WERI-Rb-1 (cell line): ENCODE measurements at regions not wholly inside any gene's neighbourhood (a gene's known extent, or its start where the extent isn't known, plus 50 kb on each side); places are given as distances from the start of the nearest gene placed in this dataset.
"Not testable (repeated sequence)": the region's sequence is repeated elsewhere in the genome, so short reads cannot be mapped to it uniquely, and the experiment has no call there.

ENCODE experiments used
- DNase-seq: peaks from one replicate; pipeline ENCODE4 v3.0.0-alpha.2; 2020
- H3K27ac ChIP-seq: fragments of 250-450 bp; sonication (Bioruptor Pico); 2 replicates; pipeline ENCODE4 v1.5.1; 2020; ENCODE audit warnings: mild to moderate bottlenecking, moderate library complexity
- H3K27me3 ChIP-seq: fragments of 250-450 bp; sonication (Bioruptor Pico); 2 replicates; pipeline ENCODE4 v1.5.1; 2021; ENCODE audit warnings: mild to moderate bottlenecking, low read depth, moderate library complexity; ENCODE audit not compliant: insufficient read depth, severe bottlenecking
- H3K36me3 ChIP-seq: fragments of 250-450 bp; sonication (Bioruptor Pico); 2 replicates; pipeline ENCODE4 v1.5.1; 2020; ENCODE audit warnings: mild to moderate bottlenecking, moderate library complexity
- H3K4me3 ChIP-seq: 2 replicates; pipeline ENCODE4 v1.5.1; 2011; ENCODE audit warnings: low read depth, mild to moderate bottlenecking, control low read depth, low read length
- H3K9me3 ChIP-seq: fragments of 250-450 bp; sonication (Bioruptor Pico); 2 replicates; pipeline ENCODE4 v1.5.1; 2021; ENCODE audit warnings: mild to moderate bottlenecking, moderate library complexity; ENCODE audit not compliant: severe bottlenecking

GRCh38 chr16:32187918-32188669, 65.0 kb upstream of the TP53TG3D start:
- not testable (repeated sequence) for H3K27me3 ChIP-seq, H3K27ac ChIP-seq, H3K9me3 ChIP-seq, H3K4me3 ChIP-seq, H3K36me3 ChIP-seq, DNase-seq

GRCh38 chr16:32202585-32202984, 50.5 kb upstream of the TP53TG3D start:
- H3K36me3 ChIP-seq, DNase-seq, H3K27me3 ChIP-seq, H3K4me3 ChIP-seq, H3K9me3 ChIP-seq, H3K27ac ChIP-seq: not testable (repeated sequence)
